ENCODE measurements at regions not wholly inside any gene's neighbourhood (a gene's known extent, or its start where the extent isn't known, plus 50 kb on each side); places are given as distances from the start of the nearest gene placed in this dataset.
A peak's percentile ranks its signal among the peaks of the same experiment; 100 is the strongest.

GRCh38 chr12:123098780-123099179, 52.1 kb downstream of the PITPNM2 start:
- H3K27me3 ChIP-seq (ENCODE audit: insufficient read depth, poor library complexity, severe bottlenecking) = no peaks in the 10 kb centered on the region
- no peak for DNase-seq (ENCODE audit: low read depth in 1 of 2, low spot score in 1 of 2)
- TF ChIP-seq GABPA (IDR thresholded peaks at IDR 0.05; ENCODE audit: low read depth) = no peak
- no peak for TF ChIP-seq POLR2AphosphoS5 (IDR thresholded peaks at IDR 0.05; ENCODE audit: low read depth)
- no peak for TF ChIP-seq SPI1 (IDR thresholded peaks at IDR 0.05; ENCODE audit: borderline replicate concordance, low read depth)
- no peak for TF ChIP-seq REST (IDR thresholded peaks at IDR 0.05; ENCODE audit: insufficient replicate concordance, low read depth)
- TF ChIP-seq, protein P1, sequence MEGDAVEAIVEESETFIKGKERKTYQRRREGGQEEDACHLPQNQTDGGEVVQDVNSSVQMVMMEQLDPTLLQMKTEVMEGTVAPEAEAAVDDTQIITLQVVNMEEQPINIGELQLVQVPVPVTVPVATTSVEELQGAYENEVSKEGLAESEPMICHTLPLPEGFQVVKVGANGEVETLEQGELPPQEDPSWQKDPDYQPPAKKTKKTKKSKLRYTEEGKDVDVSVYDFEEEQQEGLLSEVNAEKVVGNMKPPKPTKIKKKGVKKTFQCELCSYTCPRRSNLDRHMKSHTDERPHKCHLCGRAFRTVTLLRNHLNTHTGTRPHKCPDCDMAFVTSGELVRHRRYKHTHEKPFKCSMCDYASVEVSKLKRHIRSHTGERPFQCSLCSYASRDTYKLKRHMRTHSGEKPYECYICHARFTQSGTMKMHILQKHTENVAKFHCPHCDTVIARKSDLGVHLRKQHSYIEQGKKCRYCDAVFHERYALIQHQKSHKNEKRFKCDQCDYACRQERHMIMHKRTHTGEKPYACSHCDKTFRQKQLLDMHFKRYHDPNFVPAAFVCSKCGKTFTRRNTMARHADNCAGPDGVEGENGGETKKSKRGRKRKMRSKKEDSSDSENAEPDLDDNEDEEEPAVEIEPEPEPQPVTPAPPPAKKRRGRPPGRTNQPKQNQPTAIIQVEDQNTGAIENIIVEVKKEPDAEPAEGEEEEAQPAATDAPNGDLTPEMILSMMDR (IDR thresholded peaks at IDR 0.05; ENCODE audit: insufficient read depth, low read length) = no peak
- no peak overlapping the region for H3K27ac ChIP-seq (replicated peaks)
- H3K4me3 ChIP-seq (replicated peaks; ENCODE audit: insufficient read depth, low read length) = no peak overlapping the region

- H3K27ac ChIP-seq (replicated peaks) = no peak overlapping the region
- no peaks in the 10 kb centered on the region for H3K27me3 ChIP-seq (ENCODE audit: insufficient read depth, poor library complexity, severe bottlenecking)
- H3K4me3 ChIP-seq (replicated peaks; ENCODE audit: insufficient read depth, low read length) = no peak overlapping the region
- DNase-seq (ENCODE audit: low read depth in 1 of 2, low spot score in 1 of 2) = no peak
- TF ChIP-seq POLR2AphosphoS5 (IDR thresholded peaks at IDR 0.05; ENCODE audit: low read depth) (no peak), GABPA (IDR thresholded peaks at IDR 0.05; ENCODE audit: low read depth) (no peak), REST (IDR thresholded peaks at IDR 0.05; ENCODE audit: insufficient replicate concordance, low read depth) (no peak), SPI1 (IDR thresholded peaks at IDR 0.05; ENCODE audit: borderline replicate concordance, low read depth) (no peak)
- TF ChIP-seq, protein P1 (IDR thresholded peaks at IDR 0.05; ENCODE audit: insufficient read depth, low read length) = no peak
These were observed 53.3 kb downstream of the PITPNM2 start for GRCh38 chr12:123097561-123098084.

GRCh38 chr12:123096741-123097140, 54.1 kb downstream of the PITPNM2 start:
- Histone ChIP-seq H3K27ac (replicated peaks) (no peak overlapping the region), H3K4me3 (replicated peaks; ENCODE audit: insufficient read depth, low read length) (no peak overlapping the region), H3K27me3 (ENCODE audit: insufficient read depth, poor library complexity, severe bottlenecking) (no peaks in the 10 kb centered on the region)
- TF ChIP-seq POLR2AphosphoS5 (IDR thresholded peaks at IDR 0.05; ENCODE audit: low read depth) = no peak
- TF ChIP-seq, protein P1 (IDR thresholded peaks at IDR 0.05; ENCODE audit: insufficient read depth, low read length) = no peak
- no peak for DNase-seq (ENCODE audit: low read depth in 1 of 2, low spot score in 1 of 2)

- Histone ChIP-seq H3K27me3 (ENCODE audit: insufficient read depth, poor library complexity, severe bottlenecking) (no peaks in the 10 kb centered on the region), H3K4me3 (replicated peaks; ENCODE audit: insufficient read depth, low read length) (no peak overlapping the region), H3K27ac (replicated peaks) (no peak overlapping the region)
- DNase-seq (ENCODE audit: low read depth in 1 of 2, low spot score in 1 of 2) = peak; percentile 17 to 46
- no peak for TF ChIP-seq REST (IDR thresholded peaks at IDR 0.05; ENCODE audit: insufficient replicate concordance, low read depth)
- TF ChIP-seq GABPA (IDR thresholded peaks at IDR 0.05; ENCODE audit: low read depth) = no peak
- TF ChIP-seq, protein P1 (IDR thresholded peaks at IDR 0.05; ENCODE audit: insufficient read depth, low read length) = no peak
- no peak for TF ChIP-seq SPI1 (IDR thresholded peaks at IDR 0.05; ENCODE audit: borderline replicate concordance, low read depth)
- TF ChIP-seq POLR2AphosphoS5 (IDR thresholded peaks at IDR 0.05; ENCODE audit: low read depth) = no peak
These were observed 54.7 kb downstream of the PITPNM2 start for GRCh38 chr12:123096182-123096581.

Data from HL-60 (cell line).